ENCODE measurements at regions not wholly inside any gene's neighbourhood (a gene's known extent, or its start where the extent isn't known, plus 50 kb on each side); places are given as distances from the start of the nearest gene placed in this dataset.

GRCh38 chrX:51437521-51437920 is 58.9 kb downstream of the NUDT11 start (continued):
- TF ChIP-seq ZNF140 (tag by site-specific recombination; IDR thresholded peaks at IDR 0.05), result peak; percentile 40; the same call in 1 of the 2 replicates
- TF ChIP-seq ZNF529 (tag by site-specific recombination; IDR thresholded peaks at IDR 0.05; ENCODE audit: insufficient replicate concordance), result peak; percentile 42
- TF ChIP-seq ZBTB8A (tag by site-specific recombination; IDR thresholded peaks at IDR 0.05), result peak; percentile 50
- no peak for TF ChIP-seq ZNF645 (tag by site-specific recombination; IDR thresholded peaks at IDR 0.05)

- ChIA-PET POLR2A (no interaction called here), CTCF (interaction anchor here (0.7 kb wide), 1 partner anchor 8 kb away, joined by 3 read pairs; no protein-coding TSS in a partner anchor)
- H3K4me3 ChIP-seq (ENCODE audit: low read depth, low read length), result no peak overlapping the region
Measured at GRCh38 chrX:51435101-51435500, 61.3 kb downstream of the NUDT11 start.

GRCh38 chrX:51421972-51422597 is 74.3 kb downstream of the NUDT11 start:
- H3K4me1 ChIP-seq (ENCODE audit: control insufficient read depth, insufficient read depth, low read length), result no peaks in the 10 kb centered on the region
- no peaks in the 10 kb centered on the region for H3K36me3 ChIP-seq (ENCODE audit: control insufficient read depth in 2 of 2, insufficient read depth in 1 of 2, low read length in 2 of 2)
- CTCF ChIA-PET, result interaction anchor here (1.0 to 4.3 kb wide), 8 partner anchors 19 to 323 kb away, joined by 3 to 37 read pairs (median 5); no protein-coding TSS in a partner anchor
- no peak overlapping the region for H3K4me3 ChIP-seq (ENCODE audit: low read depth, low read length)
- POLR2A ChIA-PET, result no interaction called here
- TF ChIP-seq ZNF518A (tag by site-specific recombination; conservative IDR thresholded peaks at IDR 0.05; ENCODE audit: low read depth) (no peak), GLI4 (tag by site-specific recombination; IDR thresholded peaks at IDR 0.05) (no peak), ZNF23 (tag by site-specific recombination; IDR thresholded peaks at IDR 0.05; ENCODE audit: borderline replicate concordance) (no peak), ZBTB44 (tag by site-specific recombination; IDR thresholded peaks at IDR 0.05) (no peak)
- H3K27ac ChIP-seq (ENCODE audit: extremely low read depth, low read depth, low read length), result no peak overlapping the region
- H3K9me3 ChIP-seq (ENCODE audit: control insufficient read depth, insufficient read depth, low read depth, low read length), result no peaks in the 10 kb centered on the region

More at GRCh38 chrX:51435101-51435500, 61.3 kb downstream of the NUDT11 start:
- no peaks in the 10 kb centered on the region for H3K4me1 ChIP-seq (ENCODE audit: control insufficient read depth, insufficient read depth, low read length)
- H3K27ac ChIP-seq (ENCODE audit: extremely low read depth, low read depth, low read length), result no peak overlapping the region
- TF ChIP-seq BCL6B (tag by site-specific recombination; IDR thresholded peaks at IDR 0.05), result no peak
- TF ChIP-seq ZNF664 (tag by site-specific recombination; IDR thresholded peaks at IDR 0.05), result no peak
- no peak for TF ChIP-seq ZNF280D (tag by site-specific recombination; IDR thresholded peaks at IDR 0.05)
- H3K9me3 ChIP-seq (ENCODE audit: control insufficient read depth, insufficient read depth, low read depth, low read length), result no peaks in the 10 kb centered on the region
- no peaks in the 10 kb centered on the region for H3K36me3 ChIP-seq (ENCODE audit: control insufficient read depth in 2 of 2, insufficient read depth in 1 of 2, low read length in 2 of 2)

Measured in HEK293 (cell line).